Right kidney (tissue), 1 donor: ENCODE measurements at regions not wholly inside any gene's neighbourhood (a gene's known extent, or its start where the extent isn't known, plus 50 kb on each side); places are given as distances from the start of the nearest gene placed in this dataset.
"Not testable (repeated sequence)": the region's sequence is repeated elsewhere in the genome, so short reads cannot be mapped to it uniquely, and the experiment has no call there.

Experiments
- DNase-seq: peaks from one replicate; pipeline ENCODE4 v3.0.0-alpha.2; 2016

GRCh38 chr6:170192905-170193304 lies 98.0 kb downstream of the DLL1 start:
- DNase-seq = no peak

GRCh38 chr6:170192101-170192500 lies 98.8 kb downstream of the DLL1 start:
- DNase-seq = not testable (repeated sequence)

- DNase-seq = no peak
These were observed 100.8 kb downstream of the DLL1 start for GRCh38 chr6:170190046-170190445.

- DNase-seq = no peak
These were observed 101.6 kb downstream of the DLL1 start for GRCh38 chr6:170189236-170189635.

GRCh38 chr6:170188571-170189001 lies 102.3 kb downstream of the DLL1 start:
- DNase-seq = no peak

- no peak for DNase-seq
These were observed 103.0 kb downstream of the DLL1 start for GRCh38 chr6:170187669-170188566.

GRCh38 chr6:170186941-170187668 lies 103.8 kb downstream of the DLL1 start:
- DNase-seq = no peak

- DNase-seq = no peak
These were observed 104.6 kb downstream of the DLL1 start for GRCh38 chr6:170186006-170186935.

GRCh38 chr6:170185175-170185978 lies 105.5 kb downstream of the DLL1 start:
- DNase-seq = no peak

GRCh38 chr6:170184316-170184715 lies 106.6 kb downstream of the DLL1 start:
- DNase-seq = no peak

GRCh38 chr6:170183521-170183920 lies 107.4 kb downstream of the DLL1 start:
- no peak for DNase-seq

- DNase-seq = no peak
These were observed 108.1 kb downstream of the DLL1 start for GRCh38 chr6:170182781-170183120.

- DNase-seq = no peak
These were observed 108.6 kb downstream of the DLL1 start for GRCh38 chr6:170182093-170182780.

- no peak for DNase-seq
These were observed 109.6 kb downstream of the DLL1 start for GRCh38 chr6:170181338-170181690.

GRCh38 chr6:170180671-170181337 lies 110.1 kb downstream of the DLL1 start:
- no peak for DNase-seq

GRCh38 chr6:170179616-170180324 lies 111.1 kb downstream of the DLL1 start:
- no peak for DNase-seq

- no peak for DNase-seq
These were observed 112.1 kb downstream of the DLL1 start for GRCh38 chr6:170178561-170179477.

- no peak for DNase-seq
These were observed 112.9 kb downstream of the DLL1 start for GRCh38 chr6:170177772-170178560.
